Liver (tissue), 3 donors: ENCODE measurements at regions not wholly inside any gene's neighbourhood (a gene's known extent, or its start where the extent isn't known, plus 50 kb on each side); places are given as distances from the start of the nearest gene placed in this dataset.

ENCODE experiments used
- CTCF ChIP-seq: fragments of 150-350 bp; IDR thresholded peaks from 2 replicates; pipeline ENCODE4 v1.5.1; 2017; ENCODE audit warnings: improper control_type of control experiment, low read depth, low read length; ENCODE audit not compliant: missing input control
- GABPA ChIP-seq, 2 donors: IDR thresholded peaks in 1 of 2; conservative IDR thresholded peaks in 1 of 2; 2 replicates each; pipeline ENCODE4 v1.6.1; 2016; ENCODE audit warnings: antibody characterized with exemption in 2 of 2, mild to moderate bottlenecking in 1 of 2, moderate library complexity in 1 of 2
- HNF4G ChIP-seq: IDR thresholded peaks from 2 replicates; pipeline ENCODE4 v1.6.1; 2016; ENCODE audit warnings: antibody characterized with exemption
- NR2F2 ChIP-seq: IDR thresholded peaks from 2 replicates; pipeline ENCODE4 v1.6.1; 2016; ENCODE audit warnings: antibody characterized with exemption
- RAD21 ChIP-seq, 2 donors: IDR thresholded peaks; 2 replicates each; pipeline ENCODE4 v1.6.1; 2016; ENCODE audit warnings: antibody characterized with exemption in 2 of 2, mild to moderate bottlenecking in 2 of 2
- SP1 ChIP-seq: IDR thresholded peaks from 2 replicates; pipeline ENCODE4 v1.6.1; 2018; ENCODE audit warnings: antibody characterized with exemption, mild to moderate bottlenecking
- TAF1 ChIP-seq: conservative IDR thresholded peaks from 2 replicates; pipeline ENCODE4 v1.6.1; 2016; ENCODE audit warnings: antibody characterized with exemption, mild to moderate bottlenecking
- TF ChIP-seq, protein P1 (sequence below): IDR thresholded peaks from 2 replicates; pipeline ENCODE4 v1.6.1; 2016; ENCODE audit warnings: antibody characterized with exemption, mild to moderate bottlenecking
- donor health status: healthy.
- donor health status: healthy.

DNA sequence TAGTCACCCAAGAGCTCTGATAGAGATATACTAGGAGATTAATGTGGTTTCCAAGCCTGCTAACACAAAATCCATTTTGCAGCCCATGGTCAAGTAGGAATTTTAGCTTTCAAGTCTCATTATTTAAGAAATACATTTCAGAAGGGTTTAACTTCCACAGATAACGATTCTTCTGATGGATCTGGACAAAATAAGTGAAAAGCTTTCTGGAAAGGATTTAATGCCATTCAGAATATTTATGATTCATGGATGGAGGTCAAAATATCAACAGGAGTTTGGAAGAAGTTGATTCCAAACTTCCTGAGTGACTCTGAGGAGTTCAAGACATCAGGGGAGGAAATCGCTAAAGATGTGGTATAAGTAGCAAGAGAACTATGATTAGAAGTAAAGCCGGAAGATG is 214.6 kb downstream of the ATXN7L3B start:
- TF ChIP-seq GABPA (IDR thresholded peaks at IDR 0.05 in 1 of 2, conservative IDR thresholded peaks at IDR 0.05 in 1 of 2) = no peak
- no peak for TF ChIP-seq CTCF
- TF ChIP-seq, protein P1, sequence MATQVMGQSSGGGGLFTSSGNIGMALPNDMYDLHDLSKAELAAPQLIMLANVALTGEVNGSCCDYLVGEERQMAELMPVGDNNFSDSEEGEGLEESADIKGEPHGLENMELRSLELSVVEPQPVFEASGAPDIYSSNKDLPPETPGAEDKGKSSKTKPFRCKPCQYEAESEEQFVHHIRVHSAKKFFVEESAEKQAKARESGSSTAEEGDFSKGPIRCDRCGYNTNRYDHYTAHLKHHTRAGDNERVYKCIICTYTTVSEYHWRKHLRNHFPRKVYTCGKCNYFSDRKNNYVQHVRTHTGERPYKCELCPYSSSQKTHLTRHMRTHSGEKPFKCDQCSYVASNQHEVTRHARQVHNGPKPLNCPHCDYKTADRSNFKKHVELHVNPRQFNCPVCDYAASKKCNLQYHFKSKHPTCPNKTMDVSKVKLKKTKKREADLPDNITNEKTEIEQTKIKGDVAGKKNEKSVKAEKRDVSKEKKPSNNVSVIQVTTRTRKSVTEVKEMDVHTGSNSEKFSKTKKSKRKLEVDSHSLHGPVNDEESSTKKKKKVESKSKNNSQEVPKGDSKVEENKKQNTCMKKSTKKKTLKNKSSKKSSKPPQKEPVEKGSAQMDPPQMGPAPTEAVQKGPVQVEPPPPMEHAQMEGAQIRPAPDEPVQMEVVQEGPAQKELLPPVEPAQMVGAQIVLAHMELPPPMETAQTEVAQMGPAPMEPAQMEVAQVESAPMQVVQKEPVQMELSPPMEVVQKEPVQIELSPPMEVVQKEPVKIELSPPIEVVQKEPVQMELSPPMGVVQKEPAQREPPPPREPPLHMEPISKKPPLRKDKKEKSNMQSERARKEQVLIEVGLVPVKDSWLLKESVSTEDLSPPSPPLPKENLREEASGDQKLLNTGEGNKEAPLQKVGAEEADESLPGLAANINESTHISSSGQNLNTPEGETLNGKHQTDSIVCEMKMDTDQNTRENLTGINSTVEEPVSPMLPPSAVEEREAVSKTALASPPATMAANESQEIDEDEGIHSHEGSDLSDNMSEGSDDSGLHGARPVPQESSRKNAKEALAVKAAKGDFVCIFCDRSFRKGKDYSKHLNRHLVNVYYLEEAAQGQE = no peak
- TF ChIP-seq RAD21 (IDR thresholded peaks at IDR 0.05) = no peak
- TF ChIP-seq HNF4G = no peak
- no peak for TF ChIP-seq NR2F2
- TF ChIP-seq SP1 = no peak
- no peak for TF ChIP-seq TAF1
